GM12875 (cell line): ENCODE measurements at regions not wholly inside any gene's neighbourhood (a gene's known extent, or its start where the extent isn't known, plus 50 kb on each side); places are given as distances from the start of the nearest gene placed in this dataset.
A peak's percentile ranks its signal among the peaks of the same experiment; 100 is the strongest.

Experiments used
- H3K4me3 ChIP-seq: one replicate; pipeline ENCODE4 v1.5.1; 2011; ENCODE audit warnings: low read depth, low read length, control low read depth
- CTCF ChIP-seq: IDR thresholded peaks from 2 replicates; pipeline ENCODE4 v1.5.1; 2011; ENCODE audit warnings: low read depth, mild to moderate bottlenecking, control low read depth, inconsistent platforms, low read length, moderate library complexity, borderline replicate concordance; ENCODE audit not compliant: insufficient read depth

- TF ChIP-seq CTCF, result no peak
- no peak overlapping the region for H3K4me3 ChIP-seq
Observed at GRCh38 chr2:145757503-145758246, 1237.8 kb upstream of the ZEB2 start.

DNA sequence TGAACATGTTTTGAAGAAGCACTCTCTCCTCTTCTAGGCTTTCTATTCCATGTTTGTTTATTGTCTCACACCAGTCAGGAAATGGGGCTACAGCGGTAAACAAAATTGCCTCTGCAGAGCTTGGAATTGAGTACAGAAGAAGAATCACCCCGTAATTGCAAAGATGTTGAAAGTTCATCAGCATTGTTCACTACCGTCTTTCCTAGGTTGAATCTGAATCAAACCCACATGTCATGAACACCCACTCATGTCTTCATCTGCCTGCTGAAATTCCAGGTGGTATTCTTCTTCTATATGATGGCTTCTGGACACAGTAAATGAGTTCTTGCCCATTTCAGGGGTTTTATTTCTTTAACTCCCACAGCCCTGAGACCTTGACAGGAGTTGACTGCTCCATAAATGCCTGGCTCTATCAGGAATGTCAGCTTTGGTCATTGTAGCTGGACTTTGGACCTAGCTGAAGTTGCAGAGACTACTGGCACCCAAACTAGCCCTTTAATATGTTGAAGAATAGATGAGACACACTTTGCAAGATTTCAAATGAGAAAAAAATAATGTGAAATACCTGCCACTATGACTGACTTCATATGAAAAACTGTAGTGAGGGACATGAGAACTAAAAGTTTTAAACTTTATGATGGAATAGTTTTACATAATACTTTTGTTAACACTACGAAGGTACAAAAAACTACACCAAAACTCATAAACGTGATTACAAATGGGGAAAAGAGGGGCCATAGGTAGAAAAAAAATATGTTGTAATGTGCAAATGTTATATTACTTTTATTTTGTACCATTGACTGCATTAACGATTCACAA lies 1235.3 kb upstream of the ZEB2 start:
- no peak for TF ChIP-seq CTCF
- no peak overlapping the region for H3K4me3 ChIP-seq

DNA sequence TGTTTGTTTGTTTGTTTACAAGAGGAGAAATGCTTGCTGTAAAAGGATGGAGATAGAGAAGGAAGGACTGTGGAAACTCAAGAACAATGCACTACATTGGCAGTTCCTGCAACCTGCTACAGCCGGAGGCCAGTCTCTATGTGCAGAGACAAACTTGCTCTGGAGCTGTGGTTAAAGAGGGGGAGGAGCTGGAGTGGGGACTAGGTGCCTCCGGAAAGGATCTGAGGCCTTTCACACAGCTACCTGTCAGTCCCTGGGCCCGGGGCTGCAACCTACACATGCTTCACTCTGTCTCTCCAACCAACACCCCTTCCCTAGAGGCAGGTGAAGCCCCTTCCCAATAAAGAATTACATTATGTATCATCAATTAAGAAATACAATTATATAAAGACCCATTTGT lies 1234.0 kb upstream of the ZEB2 start:
- no peak overlapping the region for H3K4me3 ChIP-seq
- no peak for TF ChIP-seq CTCF

GRCh38 chr2:145753041-145753608 lies 1233.2 kb upstream of the ZEB2 start:
- TF ChIP-seq CTCF, result no peak
- no peak overlapping the region for H3K4me3 ChIP-seq

GRCh38 chr2:145752091-145752806 lies 1232.3 kb upstream of the ZEB2 start:
- TF ChIP-seq CTCF, result peak; percentile 62
- H3K4me3 ChIP-seq, result no peak overlapping the region

DNA sequence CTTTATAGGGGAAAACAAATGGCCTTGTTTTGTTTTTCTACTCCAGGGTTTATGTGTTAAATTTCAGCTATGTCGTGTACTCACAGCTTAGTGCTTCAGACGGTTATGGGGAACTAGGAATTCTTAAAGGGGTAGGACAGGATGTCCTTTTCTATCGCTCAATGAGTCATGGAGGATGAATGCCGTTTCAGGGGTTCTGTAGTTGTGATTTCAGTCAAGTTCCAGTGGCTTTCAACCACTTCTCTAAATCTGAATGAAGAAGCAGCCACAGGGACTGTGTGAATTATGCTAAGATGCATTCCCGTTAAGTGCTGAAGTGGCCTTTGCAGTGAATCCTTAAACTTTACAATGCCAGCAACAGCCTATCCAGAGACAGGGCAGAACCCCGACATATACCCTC lies 1231.7 kb upstream of the ZEB2 start:
- H3K4me3 ChIP-seq, result no peak overlapping the region
- no peak for TF ChIP-seq CTCF
